ENCODE measurements at regions not wholly inside any gene's neighbourhood (a gene's known extent, or its start where the extent isn't known, plus 50 kb on each side); places are given as distances from the start of the nearest gene placed in this dataset.

DNA sequence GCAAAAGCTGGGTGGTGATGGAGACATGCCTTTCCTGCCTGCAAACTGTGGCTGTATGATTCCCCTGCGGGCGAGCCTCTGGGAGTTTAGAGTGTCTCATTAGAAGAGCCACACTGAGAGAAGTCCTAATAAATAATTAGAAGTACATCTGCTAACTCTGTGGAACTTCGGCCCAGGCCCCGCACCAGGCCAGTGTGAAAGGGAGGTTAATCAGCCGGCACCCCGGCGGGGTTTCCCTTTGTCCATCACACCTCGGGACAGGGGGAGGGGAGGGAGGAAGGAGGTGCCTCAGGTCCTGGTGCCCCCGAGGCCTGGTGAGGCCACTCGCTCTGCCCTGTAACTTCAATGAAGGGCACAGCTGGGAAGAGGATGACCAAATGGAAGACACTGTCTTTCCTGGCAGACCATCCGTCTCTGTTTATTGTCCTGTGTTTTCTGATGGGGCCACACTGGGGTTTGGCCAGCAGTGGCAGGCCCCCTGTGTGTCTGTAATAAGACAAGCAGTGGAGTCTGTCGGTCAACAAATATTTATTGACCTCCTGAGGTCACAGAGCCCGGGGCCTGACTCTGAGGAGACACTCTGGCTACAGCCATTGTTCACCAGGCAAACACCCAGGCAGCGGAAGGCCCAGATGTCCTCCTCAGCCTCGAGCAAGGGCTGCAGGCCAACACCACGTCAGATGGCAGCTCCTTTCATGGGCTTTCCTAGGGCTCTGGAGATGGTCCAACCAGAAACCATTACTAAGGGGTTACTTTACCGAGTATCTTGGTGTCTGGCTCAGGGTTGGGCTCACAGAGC lies 267.5 kb upstream of the RAB4A start (continued):
- TF ChIP-seq, protein P1, sequence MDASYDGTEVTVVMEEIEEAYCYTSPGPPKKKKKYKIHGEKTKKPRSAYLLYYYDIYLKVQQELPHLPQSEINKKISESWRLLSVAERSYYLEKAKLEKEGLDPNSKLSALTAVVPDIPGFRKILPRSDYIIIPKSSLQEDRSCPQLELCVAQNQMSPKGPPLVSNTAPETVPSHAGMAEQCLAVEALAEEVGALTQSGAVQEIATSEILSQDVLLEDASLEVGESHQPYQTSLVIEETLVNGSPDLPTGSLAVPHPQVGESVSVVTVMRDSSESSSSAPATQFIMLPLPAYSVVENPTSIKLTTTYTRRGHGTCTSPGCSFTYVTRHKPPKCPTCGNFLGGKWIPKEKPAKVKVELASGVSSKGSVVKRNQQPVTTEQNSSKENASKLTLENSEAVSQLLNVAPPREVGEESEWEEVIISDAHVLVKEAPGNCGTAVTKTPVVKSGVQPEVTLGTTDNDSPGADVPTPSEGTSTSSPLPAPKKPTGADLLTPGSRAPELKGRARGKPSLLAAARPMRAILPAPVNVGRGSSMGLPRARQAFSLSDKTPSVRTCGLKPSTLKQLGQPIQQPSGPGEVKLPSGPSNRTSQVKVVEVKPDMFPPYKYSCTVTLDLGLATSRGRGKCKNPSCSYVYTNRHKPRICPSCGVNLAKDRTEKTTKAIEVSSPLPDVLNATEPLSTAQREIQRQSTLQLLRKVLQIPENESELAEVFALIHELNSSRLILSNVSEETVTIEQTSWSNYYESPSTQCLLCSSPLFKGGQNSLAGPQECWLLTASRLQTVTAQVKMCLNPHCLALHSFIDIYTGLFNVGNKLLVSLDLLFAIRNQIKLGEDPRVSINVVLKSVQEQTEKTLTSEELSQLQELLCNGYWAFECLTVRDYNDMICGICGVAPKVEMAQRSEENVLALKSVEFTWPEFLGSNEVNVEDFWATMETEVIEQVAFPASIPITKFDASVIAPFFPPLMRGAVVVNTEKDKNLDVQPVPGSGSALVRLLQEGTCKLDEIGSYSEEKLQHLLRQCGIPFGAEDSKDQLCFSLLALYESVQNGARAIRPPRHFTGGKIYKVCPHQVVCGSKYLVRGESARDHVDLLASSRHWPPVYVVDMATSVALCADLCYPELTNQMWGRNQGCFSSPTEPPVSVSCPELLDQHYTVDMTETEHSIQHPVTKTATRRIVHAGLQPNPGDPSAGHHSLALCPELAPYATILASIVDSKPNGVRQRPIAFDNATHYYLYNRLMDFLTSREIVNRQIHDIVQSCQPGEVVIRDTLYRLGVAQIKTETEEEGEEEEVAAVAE (CRISPR knock-in tag; IDR thresholded peaks at IDR 0.05; ENCODE audit: borderline replicate concordance), result no peak
- TF ChIP-seq, protein P2, sequence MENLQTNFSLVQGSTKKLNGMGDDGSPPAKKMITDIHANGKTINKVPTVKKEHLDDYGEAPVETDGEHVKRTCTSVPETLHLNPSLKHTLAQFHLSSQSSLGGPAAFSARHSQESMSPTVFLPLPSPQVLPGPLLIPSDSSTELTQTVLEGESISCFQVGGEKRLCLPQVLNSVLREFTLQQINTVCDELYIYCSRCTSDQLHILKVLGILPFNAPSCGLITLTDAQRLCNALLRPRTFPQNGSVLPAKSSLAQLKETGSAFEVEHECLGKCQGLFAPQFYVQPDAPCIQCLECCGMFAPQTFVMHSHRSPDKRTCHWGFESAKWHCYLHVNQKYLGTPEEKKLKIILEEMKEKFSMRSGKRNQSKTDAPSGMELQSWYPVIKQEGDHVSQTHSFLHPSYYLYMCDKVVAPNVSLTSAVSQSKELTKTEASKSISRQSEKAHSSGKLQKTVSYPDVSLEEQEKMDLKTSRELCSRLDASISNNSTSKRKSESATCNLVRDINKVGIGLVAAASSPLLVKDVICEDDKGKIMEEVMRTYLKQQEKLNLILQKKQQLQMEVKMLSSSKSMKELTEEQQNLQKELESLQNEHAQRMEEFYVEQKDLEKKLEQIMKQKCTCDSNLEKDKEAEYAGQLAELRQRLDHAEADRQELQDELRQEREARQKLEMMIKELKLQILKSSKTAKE (CRISPR knock-in tag; IDR thresholded peaks at IDR 0.05; ENCODE audit: borderline replicate concordance), result peak; percentile 66; the same call in 1 of the 2 replicates
- no peak for TF ChIP-seq ZFP36 (IDR thresholded peaks at IDR 0.05; ENCODE audit: borderline replicate concordance, low read depth, low read length, partially characterized antibody)
- no peak for TF ChIP-seq MBNL3 (CRISPR knock-in tag; conservative IDR thresholded peaks at IDR 0.05)
- TF ChIP-seq, protein P3, sequence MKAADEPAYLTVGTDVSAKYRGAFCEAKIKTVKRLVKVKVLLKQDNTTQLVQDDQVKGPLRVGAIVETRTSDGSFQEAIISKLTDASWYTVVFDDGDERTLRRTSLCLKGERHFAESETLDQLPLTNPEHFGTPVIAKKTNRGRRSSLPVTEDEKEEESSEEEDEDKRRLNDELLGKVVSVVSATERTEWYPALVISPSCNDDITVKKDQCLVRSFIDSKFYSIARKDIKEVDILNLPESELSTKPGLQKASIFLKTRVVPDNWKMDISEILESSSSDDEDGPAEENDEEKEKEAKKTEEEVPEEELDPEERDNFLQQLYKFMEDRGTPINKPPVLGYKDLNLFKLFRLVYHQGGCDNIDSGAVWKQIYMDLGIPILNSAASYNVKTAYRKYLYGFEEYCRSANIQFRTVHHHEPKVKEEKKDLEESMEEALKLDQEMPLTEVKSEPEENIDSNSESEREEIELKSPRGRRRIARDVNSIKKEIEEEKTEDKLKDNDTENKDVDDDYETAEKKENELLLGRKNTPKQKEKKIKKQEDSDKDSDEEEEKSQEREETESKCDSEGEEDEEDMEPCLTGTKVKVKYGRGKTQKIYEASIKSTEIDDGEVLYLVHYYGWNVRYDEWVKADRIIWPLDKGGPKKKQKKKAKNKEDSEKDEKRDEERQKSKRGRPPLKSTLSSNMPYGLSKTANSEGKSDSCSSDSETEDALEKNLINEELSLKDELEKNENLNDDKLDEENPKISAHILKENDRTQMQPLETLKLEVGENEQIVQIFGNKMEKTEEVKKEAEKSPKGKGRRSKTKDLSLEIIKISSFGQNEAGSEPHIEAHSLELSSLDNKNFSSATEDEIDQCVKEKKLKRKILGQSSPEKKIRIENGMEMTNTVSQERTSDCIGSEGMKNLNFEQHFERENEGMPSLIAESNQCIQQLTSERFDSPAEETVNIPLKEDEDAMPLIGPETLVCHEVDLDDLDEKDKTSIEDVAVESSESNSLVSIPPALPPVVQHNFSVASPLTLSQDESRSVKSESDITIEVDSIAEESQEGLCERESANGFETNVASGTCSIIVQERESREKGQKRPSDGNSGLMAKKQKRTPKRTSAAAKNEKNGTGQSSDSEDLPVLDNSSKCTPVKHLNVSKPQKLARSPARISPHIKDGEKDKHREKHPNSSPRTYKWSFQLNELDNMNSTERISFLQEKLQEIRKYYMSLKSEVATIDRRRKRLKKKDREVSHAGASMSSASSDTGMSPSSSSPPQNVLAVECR (CRISPR knock-in tag; IDR thresholded peaks at IDR 0.05; ENCODE audit: borderline replicate concordance), result no peak; the same call in 1 of the 2 replicates
- TF ChIP-seq ZBTB26 (CRISPR knock-in tag; IDR thresholded peaks at IDR 0.05; ENCODE audit: borderline replicate concordance), result no peak
- no peak for TF ChIP-seq ZMYM2 (CRISPR knock-in tag; IDR thresholded peaks at IDR 0.05)
- no peak for TF ChIP-seq ZNF432 (CRISPR knock-in tag; IDR thresholded peaks at IDR 0.05; ENCODE audit: borderline replicate concordance)
- no peak for TF ChIP-seq TCF7L2 (IDR thresholded peaks at IDR 0.05; ENCODE audit: low read depth, low read length)
- TF ChIP-seq JDP2 (CRISPR knock-in tag; IDR thresholded peaks at IDR 0.05; ENCODE audit: borderline replicate concordance), result no peak
- no peak for TF ChIP-seq FIP1L1 (IDR thresholded peaks at IDR 0.05; ENCODE audit: borderline replicate concordance, insufficient read depth, low read depth, low read length)
- TF ChIP-seq NCOR1 (IDR thresholded peaks at IDR 0.05; ENCODE audit: borderline replicate concordance, low read length), result no peak; the same call in 1 of the 2 replicates
- peak; percentile 46; the same call in 1 of the 2 replicates for TF ChIP-seq HNF4A (CRISPR knock-in tag; IDR thresholded peaks at IDR 0.05)
- TF ChIP-seq ATM (IDR thresholded peaks at IDR 0.05; ENCODE audit: borderline replicate concordance), result no peak
- TF ChIP-seq ZNF530 (CRISPR knock-in tag; IDR thresholded peaks at IDR 0.05; ENCODE audit: low read depth), result no peak
- no peak for TF ChIP-seq POLR2AphosphoS2 (IDR thresholded peaks at IDR 0.05; ENCODE audit: low read depth, low read length)

Data from HepG2 (cell line).